ENCODE measurements at regions not wholly inside any gene's neighbourhood (a gene's known extent, or its start where the extent isn't known, plus 50 kb on each side); places are given as distances from the start of the nearest gene placed in this dataset.

GRCh38 chr7:94206295-94206694 is 188.4 kb upstream of the COL1A2 start:
- no peak overlapping the region for H2BK120ac ChIP-seq (replicated peaks; ENCODE audit: low read depth, low read length)
- WGBS, 2 experiments (ENCODE audit: extremely low coverage in 1 of 2, insufficient coverage in 1 of 2, insufficient read length in 1 of 2, insufficient replicate concordance in 2 of 2, low coverage in 1 of 2, low lambda C conversion rate in 2 of 2, missing lambda C conversion rate in 1 of 2) = 95% methylated on average over 2 of the region's 2 CpGs; no CpG with 5 or more reads in 1 of the 2 experiments
- H2AFZ ChIP-seq (ENCODE audit: low read length) = no peak overlapping the region
- DNase-seq (ENCODE audit: low read depth in 1 of 2, low spot score in 2 of 2) (no peak), FAIRE-seq (no peak)
- no peak overlapping the region for H2BK15ac ChIP-seq (ENCODE audit: low read length)
- H4K5ac ChIP-seq (ENCODE audit: insufficient read length, low read depth, low read length) = no peak overlapping the region
- ChIA-PET CTCF (ENCODE audit: partially characterized antibody) (interaction anchor here (0.6 to 1.5 kb wide), 3 partner anchors 9 to 303 kb away, joined by 3 to 4 read pairs (median 3); no protein-coding TSS in a partner anchor), POLR2A (ENCODE audit: partially characterized antibody) (no interaction called here)
- H2BK5ac ChIP-seq (ENCODE audit: low read depth, low read length) = no peak overlapping the region
- H3K18ac ChIP-seq (ENCODE audit: extremely low read depth, low read length) = no peak overlapping the region
- H3K4ac ChIP-seq (replicated peaks; ENCODE audit: insufficient read length, low read depth, low read length) = no peak overlapping the region
- H3K27ac ChIP-seq (ENCODE audit: low read depth, low read length) = no peak overlapping the region
- no peaks in the 10 kb centered on the region for H3K4me1 ChIP-seq (replicated peaks in 1 of 4; ENCODE audit: control insufficient read depth in 3 of 4, insufficient read depth in 4 of 4, low read length in 3 of 4)
- no peaks in the 10 kb centered on the region for H4K20me1 ChIP-seq (replicated peaks in 1 of 2; ENCODE audit: control insufficient read depth in 1 of 2, insufficient read depth in 2 of 2, low read length in 2 of 2)
- no peaks in the 10 kb centered on the region for H3K36me3 ChIP-seq (ENCODE audit: control insufficient read depth in 2 of 4, insufficient read depth in 4 of 4, low read length in 3 of 4)
- H3K9me3 ChIP-seq (ENCODE audit: insufficient read depth in 2 of 2, low read depth in 1 of 2, low read length in 1 of 2) = no peaks in the 10 kb centered on the region
- H3K23me2 ChIP-seq (ENCODE audit: low read depth, low read length) = no peaks in the 10 kb centered on the region
- no peak overlapping the region for H3K56ac ChIP-seq (replicated peaks; ENCODE audit: insufficient read length, low read depth, low read length)
- H3K27me3 ChIP-seq (replicated peaks in 1 of 4; ENCODE audit: control insufficient read depth in 3 of 4, extremely low read depth in 1 of 4, insufficient read depth in 3 of 4, low read length in 3 of 4) = no peaks in the 10 kb centered on the region
- no peaks in the 10 kb centered on the region for H3K79me2 ChIP-seq (ENCODE audit: control insufficient read depth in 1 of 2, insufficient read depth in 2 of 2, low read length in 2 of 2)
- no peak overlapping the region for H3K23ac ChIP-seq (ENCODE audit: insufficient read length)
- H3K4me2 ChIP-seq (ENCODE audit: insufficient read depth in 1 of 2, low read depth in 2 of 2, low read length in 2 of 2) = no peak overlapping the region
- no peak overlapping the region for H3K9ac ChIP-seq (replicated peaks in 1 of 4; ENCODE audit: extremely low read depth in 1 of 4, low read depth in 3 of 4, low read length in 3 of 4)
- H2AK5ac ChIP-seq (ENCODE audit: low read depth, low read length) = no peak overlapping the region
- H3K4me3 ChIP-seq (ENCODE audit: extremely low read depth in 1 of 4, insufficient read depth in 2 of 4, low read depth in 3 of 4, low read length in 4 of 4) = no peak overlapping the region
- H4K91ac ChIP-seq (replicated peaks; ENCODE audit: insufficient read length, low read length) = no peak overlapping the region
- H2BK12ac ChIP-seq (ENCODE audit: low read depth, low read length) = no peak overlapping the region
- no peak overlapping the region for H2BK20ac ChIP-seq (ENCODE audit: low read length)
- H4K8ac ChIP-seq (ENCODE audit: extremely low read depth, insufficient read depth, low read length) = no peak overlapping the region
- TF ChIP-seq ZNF274 (IDR thresholded peaks at IDR 0.05; ENCODE audit: borderline replicate concordance, extremely low read depth, low read length) = no peak
- TF ChIP-seq HDAC6 (IDR thresholded peaks at IDR 0.05; ENCODE audit: low read depth, low read length) = no peak
- TF ChIP-seq TCF12 (IDR thresholded peaks at IDR 0.05; ENCODE audit: low read depth, low read length) = no peak
- TF ChIP-seq NRF1 (IDR thresholded peaks at IDR 0.05; ENCODE audit: low read depth, low read length) = no peak
- no peak for TF ChIP-seq NANOG (IDR thresholded peaks at IDR 0.05; ENCODE audit: insufficient read depth, low read depth, low read length, poor library complexity, severe bottlenecking)
- no peak for TF ChIP-seq KDM4A (IDR thresholded peaks at IDR 0.05; ENCODE audit: low read depth, low read length, severe bottlenecking)
- no peak for TF ChIP-seq TAF1 (IDR thresholded peaks at IDR 0.05; ENCODE audit: low read depth, low read length)
- TF ChIP-seq JUND (IDR thresholded peaks at IDR 0.05; ENCODE audit: low read length) = no peak
- TF ChIP-seq CEBPB (IDR thresholded peaks at IDR 0.05; ENCODE audit: low read depth, low read length) = no peak
- TF ChIP-seq YY1 (IDR thresholded peaks at IDR 0.05; ENCODE audit: low read depth, low read length) = no peak
- TF ChIP-seq TEAD4 (IDR thresholded peaks at IDR 0.05; ENCODE audit: low read depth, low read length) = no peak
- no peak overlapping the region for H3K14ac ChIP-seq (ENCODE audit: insufficient read length)
- H3K79me1 ChIP-seq (ENCODE audit: low read depth, low read length) = no peaks in the 10 kb centered on the region

Measured in H1 (cell line).